K562 (cell line): ENCODE measurements at regions not wholly inside any gene's neighbourhood (a gene's known extent, or its start where the extent isn't known, plus 50 kb on each side); places are given as distances from the start of the nearest gene placed in this dataset.

ENCODE experiments used
- CREM ChIP-seq: IDR thresholded peaks from 2 replicates; pipeline ENCODE4 v1.6.1; 2014; ENCODE audit warnings: antibody characterized with exemption, low read depth
- FOSL1 ChIP-seq: fragments of 200-800 bp; sonication (Bioruptor generic); conservative IDR thresholded peaks from 2 replicates; pipeline ENCODE4 v1.6.1; 2016; ENCODE audit warnings: missing genetic modification characterization, missing compliant biosample characterization
- GABPA ChIP-seq: fragments of 200-800 bp; sonication (Bioruptor generic); conservative IDR thresholded peaks from 2 replicates; pipeline ENCODE4 v1.6.1; 2016; ENCODE audit warnings: low read depth, missing genetic modification characterization, missing compliant biosample characterization
- PCBP2 ChIP-seq: fragments of 200-400 bp; formaldehyde crosslinking; IDR thresholded peaks from 2 replicates; pipeline ENCODE4 v1.6.1; 2018; ENCODE audit warnings: low read length, low read depth, mild to moderate bottlenecking, moderate library complexity; ENCODE audit not compliant: poor library complexity, severe bottlenecking
- POLR2A ChIP-seq: fragments of 450-650 bp; conservative IDR thresholded peaks from 2 replicates; pipeline ENCODE4 v1.6.1; 2016
- SAP30 ChIP-seq: fragments of 200-600 bp; sonication (generic); IDR thresholded peaks from 2 replicates; pipeline ENCODE4 v1.6.1; 2012; ENCODE audit warnings: borderline replicate concordance, low read depth, mild to moderate bottlenecking, moderate library complexity, low read length, control low read depth, inconsistent platforms; ENCODE audit not compliant: insufficient read depth, poor library complexity, severe bottlenecking
- TAF1 ChIP-seq: IDR thresholded peaks from 2 replicates; pipeline ENCODE4 v1.6.1; 2011; ENCODE audit warnings: mild to moderate bottlenecking, low read length, moderate library complexity; ENCODE audit not compliant: insufficient read depth, control insufficient read depth, severe bottlenecking; ENCODE audit errors: extremely low read depth
- TCF7 ChIP-seq: sonication (generic); IDR thresholded peaks from 2 replicates; pipeline ENCODE4 v1.6.1; 2016; ENCODE audit warnings: antibody characterized with exemption, borderline replicate concordance
- ZBTB1 ChIP-seq: sonication (generic); formaldehyde crosslinking; IDR thresholded peaks from 2 replicates; pipeline ENCODE4 v1.8.1; 2023; ENCODE audit warnings: missing genetic modification reagents, low read depth, mild to moderate bottlenecking, borderline replicate concordance
- ZNF121 ChIP-seq: sonication (generic); formaldehyde crosslinking; conservative IDR thresholded peaks from 2 replicates; pipeline ENCODE4 v1.8.0; 2022; ENCODE audit warnings: missing genetic modification reagents
- TF ChIP-seq, protein P1 (sequence below): sonication (generic); formaldehyde crosslinking; IDR thresholded peaks from 2 replicates; pipeline ENCODE4 v1.5.0; 2020; ENCODE audit warnings: missing genetic modification reagents
- TF ChIP-seq, protein P2 (sequence below): sonication (generic); formaldehyde crosslinking; IDR thresholded peaks from 2 replicates; pipeline ENCODE4 v1.8.0; 2022; ENCODE audit warnings: missing genetic modification reagents, mild to moderate bottlenecking, borderline replicate concordance
- TF ChIP-seq, protein P3 (sequence below), 3 experiments: IDR thresholded peaks in 2 of 3; conservative IDR thresholded peaks in 1 of 3; 2 replicates each; pipeline ENCODE4 v1.5.1; 2011 to 2012; ENCODE audit warnings: low read length in 3 of 3, mild to moderate bottlenecking in 3 of 3, control low read depth in 2 of 3, improper control_type of control experiment in 1 of 3, inconsistent platforms in 1 of 3, low read depth in 1 of 3, mixed read lengths in 1 of 3, moderate library complexity in 1 of 3; ENCODE audit not compliant: insufficient read depth in 2 of 3

DNA sequence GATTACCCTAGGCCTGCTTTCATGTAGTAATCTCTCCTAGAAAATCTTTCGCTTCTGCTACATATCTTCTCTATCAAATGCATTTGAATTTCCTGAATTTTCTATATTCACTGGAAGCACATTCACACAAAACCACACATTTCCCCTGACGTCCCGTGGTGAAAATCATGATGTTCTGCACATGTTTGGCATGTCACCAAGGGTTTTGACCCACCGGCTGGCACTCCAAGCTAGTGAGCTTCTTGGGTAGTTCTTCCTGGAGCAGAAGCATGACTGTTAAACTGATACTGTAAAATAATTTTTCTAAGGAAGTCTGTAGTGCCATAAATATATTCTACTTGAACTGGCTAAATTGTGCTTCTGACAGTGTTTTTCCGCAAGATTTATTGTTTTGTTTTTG is 510.1 kb upstream of the SLC8A1 start:
- TF ChIP-seq POLR2A (no peak), TCF7 (no peak), CREM (no peak), ZNF121 (no peak), TAF1 (no peak), FOSL1 (tag) (no peak), PCBP2 (no peak), SAP30 (no peak), ZBTB1 (no peak), GABPA (no peak)
- TF ChIP-seq, protein P1, sequence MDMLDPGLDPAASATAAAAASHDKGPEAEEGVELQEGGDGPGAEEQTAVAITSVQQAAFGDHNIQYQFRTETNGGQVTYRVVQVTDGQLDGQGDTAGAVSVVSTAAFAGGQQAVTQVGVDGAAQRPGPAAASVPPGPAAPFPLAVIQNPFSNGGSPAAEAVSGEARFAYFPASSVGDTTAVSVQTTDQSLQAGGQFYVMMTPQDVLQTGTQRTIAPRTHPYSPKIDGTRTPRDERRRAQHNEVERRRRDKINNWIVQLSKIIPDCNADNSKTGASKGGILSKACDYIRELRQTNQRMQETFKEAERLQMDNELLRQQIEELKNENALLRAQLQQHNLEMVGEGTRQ (CRISPR knock-in tag): no peak
- TF ChIP-seq, protein P2, sequence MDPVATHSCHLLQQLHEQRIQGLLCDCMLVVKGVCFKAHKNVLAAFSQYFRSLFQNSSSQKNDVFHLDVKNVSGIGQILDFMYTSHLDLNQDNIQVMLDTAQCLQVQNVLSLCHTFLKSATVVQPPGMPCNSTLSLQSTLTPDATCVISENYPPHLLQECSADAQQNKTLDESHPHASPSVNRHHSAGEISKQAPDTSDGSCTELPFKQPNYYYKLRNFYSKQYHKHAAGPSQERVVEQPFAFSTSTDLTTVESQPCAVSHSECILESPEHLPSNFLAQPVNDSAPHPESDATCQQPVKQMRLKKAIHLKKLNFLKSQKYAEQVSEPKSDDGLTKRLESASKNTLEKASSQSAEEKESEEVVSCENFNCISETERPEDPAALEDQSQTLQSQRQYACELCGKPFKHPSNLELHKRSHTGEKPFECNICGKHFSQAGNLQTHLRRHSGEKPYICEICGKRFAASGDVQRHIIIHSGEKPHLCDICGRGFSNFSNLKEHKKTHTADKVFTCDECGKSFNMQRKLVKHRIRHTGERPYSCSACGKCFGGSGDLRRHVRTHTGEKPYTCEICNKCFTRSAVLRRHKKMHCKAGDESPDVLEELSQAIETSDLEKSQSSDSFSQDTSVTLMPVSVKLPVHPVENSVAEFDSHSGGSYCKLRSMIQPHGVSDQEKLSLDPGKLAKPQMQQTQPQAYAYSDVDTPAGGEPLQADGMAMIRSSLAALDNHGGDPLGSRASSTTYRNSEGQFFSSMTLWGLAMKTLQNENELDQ (CRISPR knock-in tag): no peak
- TF ChIP-seq, protein P3, sequence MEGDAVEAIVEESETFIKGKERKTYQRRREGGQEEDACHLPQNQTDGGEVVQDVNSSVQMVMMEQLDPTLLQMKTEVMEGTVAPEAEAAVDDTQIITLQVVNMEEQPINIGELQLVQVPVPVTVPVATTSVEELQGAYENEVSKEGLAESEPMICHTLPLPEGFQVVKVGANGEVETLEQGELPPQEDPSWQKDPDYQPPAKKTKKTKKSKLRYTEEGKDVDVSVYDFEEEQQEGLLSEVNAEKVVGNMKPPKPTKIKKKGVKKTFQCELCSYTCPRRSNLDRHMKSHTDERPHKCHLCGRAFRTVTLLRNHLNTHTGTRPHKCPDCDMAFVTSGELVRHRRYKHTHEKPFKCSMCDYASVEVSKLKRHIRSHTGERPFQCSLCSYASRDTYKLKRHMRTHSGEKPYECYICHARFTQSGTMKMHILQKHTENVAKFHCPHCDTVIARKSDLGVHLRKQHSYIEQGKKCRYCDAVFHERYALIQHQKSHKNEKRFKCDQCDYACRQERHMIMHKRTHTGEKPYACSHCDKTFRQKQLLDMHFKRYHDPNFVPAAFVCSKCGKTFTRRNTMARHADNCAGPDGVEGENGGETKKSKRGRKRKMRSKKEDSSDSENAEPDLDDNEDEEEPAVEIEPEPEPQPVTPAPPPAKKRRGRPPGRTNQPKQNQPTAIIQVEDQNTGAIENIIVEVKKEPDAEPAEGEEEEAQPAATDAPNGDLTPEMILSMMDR (IDR thresholded peaks at IDR 0.05 in 2 of 3, conservative IDR thresholded peaks at IDR 0.05 in 1 of 3; ENCODE audit: insufficient read depth in 2 of 3, low read depth in 1 of 3, low read length in 3 of 3): no peak
